GM19397 (cell line): ENCODE measurements at regions not wholly inside any gene's neighbourhood (a gene's known extent, or its start where the extent isn't known, plus 50 kb on each side); places are given as distances from the start of the nearest gene placed in this dataset.
"Not testable (repeated sequence)": the region's sequence is repeated elsewhere in the genome, so short reads cannot be mapped to it uniquely, and the experiment has no call there.

Experiments
- ATAC-seq: cut with Tn5 transposase; IDR thresholded peaks from one replicate; pipeline ENCODE4 v1.9.1; 2021; ENCODE audit warnings: mild to moderate bottlenecking, moderate library complexity; ENCODE audit not compliant: unreplicated experiment

DNA sequence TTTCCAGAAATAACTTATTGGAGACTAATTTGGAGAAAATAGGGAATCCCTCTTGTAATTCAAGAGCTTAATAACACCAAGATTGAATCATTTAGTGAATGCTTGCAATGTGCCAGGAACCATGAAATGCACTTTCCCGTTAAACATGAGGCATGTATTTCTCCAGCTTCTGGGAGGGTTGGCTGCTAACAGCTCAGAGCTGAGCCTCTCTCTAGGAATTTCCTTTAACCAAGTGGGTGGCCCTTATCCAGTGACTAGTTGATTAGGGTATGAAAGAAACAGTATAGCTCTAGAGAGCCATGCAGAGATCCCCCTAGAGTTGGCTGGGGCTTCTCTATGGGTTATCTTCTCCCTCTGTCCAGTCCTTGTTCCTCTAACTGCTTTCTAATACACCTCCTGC lies 356.4 kb upstream of the GOT2 start:
- ATAC-seq, result no peak

DNA sequence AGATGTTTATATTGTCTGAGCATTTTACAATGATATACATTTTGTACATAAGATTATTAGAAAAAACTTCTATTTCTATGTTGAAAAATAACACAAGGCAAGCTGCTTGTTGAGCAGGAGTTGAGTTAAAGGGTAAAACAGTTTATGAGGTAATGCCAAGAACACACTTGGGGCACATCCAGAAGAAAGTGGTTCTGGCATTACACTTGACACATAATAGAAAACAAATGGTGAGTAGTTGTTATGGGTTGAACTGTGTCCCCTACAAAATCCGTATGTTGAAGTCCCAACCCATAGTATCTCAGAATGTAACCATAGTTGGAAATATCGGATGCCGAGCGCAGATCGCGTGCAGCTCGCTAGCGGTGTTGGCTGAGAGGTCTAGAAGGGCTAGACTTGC lies 354.3 kb upstream of the GOT2 start:
- no peak for ATAC-seq

DNA sequence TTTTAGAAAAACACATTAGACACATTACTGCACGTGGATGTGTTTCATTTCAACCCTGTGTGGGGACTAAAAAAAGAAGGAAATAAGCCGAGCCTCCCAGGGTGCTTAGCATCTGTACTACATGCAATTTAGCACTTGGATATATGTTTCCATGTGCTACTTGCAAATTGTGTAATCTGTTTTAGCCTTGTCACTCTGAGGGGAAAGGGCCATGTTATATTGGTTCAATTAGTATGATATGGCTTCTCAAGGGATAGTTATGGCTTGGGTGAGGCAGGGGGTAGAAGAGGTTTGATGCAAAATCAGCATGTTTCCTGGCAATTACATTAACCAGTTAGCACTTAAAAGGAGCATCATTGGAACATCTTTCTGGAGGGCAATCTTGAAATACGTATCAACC lies 353.5 kb upstream of the GOT2 start:
- ATAC-seq, result no peak

DNA sequence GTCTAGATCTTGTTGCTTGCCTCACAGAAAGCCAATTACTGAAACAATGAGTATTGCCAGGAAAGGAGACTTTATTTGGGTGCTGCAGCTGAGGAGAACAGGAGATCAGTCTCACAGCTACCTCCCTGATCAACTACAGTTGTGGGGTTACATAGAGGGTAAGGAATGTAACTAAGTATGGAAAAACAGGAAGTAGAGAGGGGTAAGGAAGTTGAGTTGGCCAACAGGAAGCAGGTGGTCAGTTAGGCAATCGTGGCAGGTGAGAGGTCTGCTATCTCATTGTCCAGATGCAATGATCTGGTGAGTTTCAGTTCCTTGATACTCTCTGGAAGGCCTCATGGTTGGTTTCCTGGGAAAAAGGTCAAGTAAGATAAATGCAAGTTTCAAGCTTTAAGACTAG lies 333.1 kb upstream of the GOT2 start:
- ATAC-seq, result no peak

DNA sequence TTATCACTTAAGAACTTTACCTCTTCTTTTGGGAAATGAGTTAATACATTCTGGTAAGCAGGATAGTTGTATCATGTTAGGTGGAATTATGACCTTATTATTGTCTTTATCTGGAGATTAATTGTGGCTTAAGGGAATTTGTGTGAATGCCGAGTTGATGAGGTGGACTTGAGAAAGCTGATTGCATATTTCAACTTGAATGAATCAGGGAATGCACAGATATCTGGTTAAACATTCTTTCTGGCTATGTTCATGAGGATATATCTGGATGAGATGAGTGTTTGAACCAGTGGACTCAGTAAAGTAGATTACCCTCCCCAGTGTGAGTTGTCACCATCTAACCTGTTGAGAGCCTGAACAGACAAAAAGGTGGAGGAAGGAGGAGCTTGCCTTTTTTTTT lies 326.1 kb upstream of the GOT2 start:
- no peak for ATAC-seq

DNA sequence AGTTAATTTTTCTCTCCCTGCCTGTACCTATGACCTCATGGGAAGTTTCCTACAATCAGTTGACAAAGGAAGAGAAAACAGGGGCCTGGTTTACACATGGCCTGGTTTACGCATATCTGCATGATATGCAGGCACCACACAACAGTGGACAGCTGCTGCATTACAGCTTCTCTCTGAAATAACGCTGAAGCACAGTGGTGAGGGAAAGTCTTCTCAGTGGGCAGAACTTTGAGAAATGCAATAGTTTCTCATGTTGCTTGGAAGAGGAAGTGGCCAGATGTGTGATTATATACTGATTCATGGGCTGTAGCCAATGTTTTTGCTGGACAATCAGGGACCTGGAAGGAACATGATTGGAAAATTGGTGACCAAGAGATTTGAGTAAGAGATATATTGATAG lies 324.1 kb upstream of the GOT2 start:
- no peak for ATAC-seq

DNA sequence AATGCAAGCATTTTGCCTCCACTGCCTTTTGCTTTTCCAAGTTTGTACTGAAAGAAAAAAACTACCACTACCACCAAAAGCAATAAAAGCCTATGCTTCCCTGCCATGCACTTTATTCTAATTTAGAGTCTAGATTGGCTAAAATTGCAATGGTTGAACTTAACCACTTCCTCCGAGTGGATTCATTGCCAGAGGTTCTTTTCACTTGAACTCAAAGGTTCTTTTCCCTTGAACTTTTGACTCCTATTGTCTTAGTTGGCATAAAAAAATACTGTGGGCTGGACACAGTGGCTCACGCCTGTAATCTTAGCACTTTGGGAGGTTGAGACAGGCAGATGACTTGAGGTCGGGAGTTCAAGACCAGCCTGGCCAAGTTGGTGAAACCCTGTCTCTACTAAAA lies 319.8 kb upstream of the GOT2 start:
- ATAC-seq, result no peak

DNA sequence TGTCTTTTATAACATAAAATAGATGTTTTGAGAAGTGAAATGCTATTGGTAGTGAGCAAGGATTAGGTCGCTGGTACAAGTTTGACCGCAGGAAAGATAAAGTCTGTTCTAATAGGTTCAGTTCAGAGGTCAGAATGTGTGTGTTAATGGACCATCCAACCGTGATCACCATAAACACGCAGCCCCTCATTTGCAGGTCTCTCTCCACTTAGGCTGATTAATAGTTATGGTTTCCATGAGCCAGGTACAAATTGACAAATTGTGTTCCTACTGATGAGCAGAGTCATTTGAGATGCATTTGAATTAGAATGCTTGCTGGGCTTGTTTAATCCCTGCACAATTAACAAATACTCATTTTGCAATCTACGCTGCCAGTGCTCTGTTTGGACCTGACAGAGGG lies 318.1 kb upstream of the GOT2 start:
- ATAC-seq, result no peak

DNA sequence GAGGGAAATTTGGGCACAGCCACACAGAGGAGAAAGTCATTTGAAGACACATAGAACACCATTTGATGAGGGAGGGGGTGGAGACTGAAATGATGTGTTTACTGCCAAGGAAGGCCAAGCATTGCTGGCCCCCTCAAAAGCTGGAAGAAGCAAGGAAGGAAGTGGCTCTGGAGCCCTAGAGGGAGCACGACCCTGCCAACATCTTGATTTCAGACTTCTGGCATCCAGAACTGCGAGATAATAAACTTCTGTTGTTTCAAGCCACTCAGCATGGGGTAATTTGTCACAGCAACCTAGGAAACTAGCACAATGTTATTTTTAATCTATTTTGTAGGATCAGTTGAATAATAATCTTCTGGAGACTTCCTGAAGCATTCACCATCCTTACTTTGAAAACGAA lies 314.8 kb upstream of the GOT2 start:
- no peak for ATAC-seq

DNA sequence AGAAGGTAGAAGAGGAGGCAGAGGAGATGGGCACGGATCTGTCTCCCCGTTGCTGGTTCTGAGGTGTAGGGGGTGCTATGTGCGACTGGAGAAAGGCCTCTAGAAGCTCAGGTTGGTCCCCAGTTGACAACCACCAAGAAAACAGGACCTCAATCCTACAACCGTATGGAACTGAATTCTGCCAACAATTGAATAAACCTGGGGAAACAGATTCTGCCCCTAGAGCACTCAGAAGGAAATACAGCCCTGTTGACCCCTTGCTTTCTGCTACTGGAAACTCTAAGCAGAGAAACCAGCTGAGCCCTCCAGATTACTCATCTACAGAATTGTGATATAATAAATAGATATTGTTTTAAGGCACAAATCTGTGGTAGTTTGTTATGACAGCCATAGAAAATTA lies 313.0 kb upstream of the GOT2 start:
- no peak for ATAC-seq

DNA sequence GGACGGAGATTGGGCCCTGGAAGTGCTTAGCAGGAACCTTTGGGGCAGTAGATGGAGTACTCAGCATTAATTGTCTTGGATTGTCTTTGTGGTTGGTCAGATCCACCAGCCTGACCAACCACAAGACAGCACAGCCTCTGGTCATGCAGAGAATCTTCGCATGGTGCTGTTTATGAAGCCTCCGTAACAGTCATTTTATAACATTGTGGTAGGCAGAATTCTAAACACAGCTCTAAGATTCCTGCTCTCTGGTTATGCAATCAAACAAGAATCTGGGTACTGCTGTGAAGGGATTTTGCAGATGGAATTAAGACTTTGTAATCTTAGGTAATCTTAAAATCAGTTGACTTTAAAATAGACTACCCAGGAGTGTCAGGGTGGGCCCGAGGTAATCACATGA lies 312.2 kb upstream of the GOT2 start:
- ATAC-seq, result no peak

DNA sequence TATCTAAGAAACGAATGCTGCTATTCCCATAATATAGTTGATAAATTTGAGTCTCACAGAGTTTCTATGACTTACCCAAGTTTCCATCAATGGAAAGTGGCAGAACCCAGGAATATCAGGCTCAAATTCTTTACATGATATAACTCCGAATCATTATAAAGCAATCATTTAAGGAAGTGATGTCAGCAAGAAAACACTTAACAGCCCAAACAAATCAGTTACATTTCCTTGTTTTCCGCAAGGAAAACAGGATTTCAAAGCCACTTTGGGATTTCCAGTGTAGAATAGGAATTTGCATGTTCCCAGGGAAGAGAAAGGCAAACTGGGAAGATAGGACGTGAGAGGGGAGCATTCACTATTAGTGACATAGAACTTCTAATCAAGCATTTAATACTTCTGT lies 311.4 kb upstream of the GOT2 start:
- ATAC-seq, result no peak

DNA sequence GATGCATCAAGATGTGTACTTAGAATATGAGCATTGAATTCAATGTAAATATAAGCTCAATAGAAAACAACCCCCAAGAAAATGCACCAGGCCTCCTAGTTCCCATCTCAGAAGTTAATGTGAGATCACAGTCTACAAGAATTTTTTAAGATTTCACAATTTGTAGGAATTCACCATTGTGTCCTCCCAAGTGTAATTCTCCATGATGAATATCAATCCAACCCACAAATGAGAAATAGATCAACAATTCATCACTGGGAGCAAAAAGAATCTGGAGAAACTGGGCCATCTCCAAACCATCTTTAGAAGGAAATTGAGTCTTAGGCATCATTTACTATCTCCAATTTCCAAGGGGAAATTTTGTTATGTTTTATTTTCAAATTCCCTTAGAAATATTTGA lies 310.5 kb upstream of the GOT2 start:
- no peak for ATAC-seq

DNA sequence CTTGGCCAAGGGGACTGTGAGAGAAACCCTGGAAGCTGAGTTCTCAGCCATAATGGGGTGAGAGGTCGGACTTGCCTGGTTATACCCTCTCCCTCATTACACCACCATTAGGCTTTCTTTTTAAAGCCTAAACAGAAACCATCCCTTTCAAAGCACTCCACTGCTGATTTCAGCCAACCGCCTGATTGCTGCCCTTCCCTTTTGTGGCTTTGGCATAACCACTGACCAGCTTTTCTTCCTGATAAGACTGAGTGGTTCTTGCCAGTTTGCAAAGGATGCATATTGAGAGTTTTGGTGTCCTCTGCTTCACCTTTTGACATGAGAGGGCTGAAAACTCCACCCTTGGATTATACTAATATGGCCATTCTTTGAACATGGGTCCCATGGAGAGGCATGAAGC lies 308.2 kb upstream of the GOT2 start:
- no peak for ATAC-seq

DNA sequence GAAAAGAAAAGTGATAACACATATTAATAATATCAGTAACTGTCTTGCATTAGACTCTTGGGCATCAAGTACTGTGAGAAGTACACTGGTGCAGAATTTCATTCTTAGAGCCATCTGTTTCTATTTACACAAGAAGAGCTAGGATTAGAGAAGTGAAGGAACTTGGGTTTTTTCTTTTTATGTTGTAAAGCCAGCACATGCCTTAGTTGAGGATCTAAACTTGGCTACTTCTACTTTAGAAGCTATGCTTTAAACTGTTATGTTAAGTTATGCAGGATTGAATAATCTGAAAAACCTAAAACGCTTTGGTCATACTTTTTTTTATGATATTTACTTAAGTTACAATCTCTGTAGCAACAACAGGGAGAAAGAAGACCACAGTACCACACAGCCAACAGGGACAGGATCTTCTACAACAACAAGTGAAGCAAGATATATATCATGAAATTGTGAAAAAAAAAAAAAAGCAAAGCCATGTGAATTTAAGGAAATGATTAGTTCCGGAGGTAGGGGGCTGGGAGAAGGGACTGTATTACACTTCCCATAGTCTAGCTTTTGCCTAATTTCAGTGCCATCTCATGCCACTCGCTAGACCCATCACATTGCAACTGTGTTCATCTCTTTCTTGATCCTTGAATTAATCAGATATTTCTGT lies 305.1 kb upstream of the GOT2 start:
- no peak for ATAC-seq

DNA sequence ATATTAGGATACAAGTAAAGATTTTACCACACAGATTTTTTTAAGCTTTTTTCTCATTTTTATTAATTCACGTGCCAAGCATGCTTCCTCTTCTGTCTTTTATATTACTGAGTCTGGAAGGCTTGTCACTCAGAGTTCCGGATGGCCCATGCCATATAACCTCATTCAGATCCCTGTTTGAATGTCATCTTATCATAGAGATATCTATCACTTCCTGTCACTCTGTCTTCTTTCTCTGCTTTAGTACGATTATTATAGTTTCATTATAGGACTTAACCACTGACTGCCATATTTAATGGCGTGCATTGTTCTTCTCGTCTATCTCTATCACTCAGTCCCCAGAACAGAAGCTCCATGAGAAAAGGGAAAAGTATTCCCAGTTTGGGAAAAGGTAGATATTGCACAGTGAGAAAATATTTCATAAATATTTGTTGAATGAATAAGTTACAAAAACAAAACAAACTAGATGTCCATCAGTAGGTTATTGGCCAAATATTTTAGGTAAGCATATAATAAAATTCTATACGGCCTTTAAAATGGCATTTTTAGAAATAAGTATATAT lies 296.9 kb upstream of the GOT2 start:
- no peak for ATAC-seq

DNA sequence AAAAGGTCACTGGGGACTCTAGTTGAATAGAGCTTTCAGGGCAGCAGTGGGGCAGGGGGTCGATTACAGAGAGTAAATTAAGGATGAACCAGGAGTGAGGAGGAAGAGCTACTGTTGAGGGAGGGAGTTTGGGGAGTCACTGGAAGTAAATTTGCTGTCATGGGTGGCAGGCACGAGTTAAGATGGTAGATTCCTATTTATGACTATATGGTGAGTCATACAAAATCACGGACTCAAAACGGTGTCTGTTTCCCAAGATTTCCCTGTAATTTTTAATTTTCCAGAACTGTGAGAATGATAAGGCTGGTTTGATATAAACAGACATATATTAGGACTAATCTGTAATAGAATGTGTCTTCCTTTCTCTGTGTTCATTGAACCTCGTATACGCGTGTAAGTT lies 287.6 kb upstream of the GOT2 start:
- no peak for ATAC-seq

DNA sequence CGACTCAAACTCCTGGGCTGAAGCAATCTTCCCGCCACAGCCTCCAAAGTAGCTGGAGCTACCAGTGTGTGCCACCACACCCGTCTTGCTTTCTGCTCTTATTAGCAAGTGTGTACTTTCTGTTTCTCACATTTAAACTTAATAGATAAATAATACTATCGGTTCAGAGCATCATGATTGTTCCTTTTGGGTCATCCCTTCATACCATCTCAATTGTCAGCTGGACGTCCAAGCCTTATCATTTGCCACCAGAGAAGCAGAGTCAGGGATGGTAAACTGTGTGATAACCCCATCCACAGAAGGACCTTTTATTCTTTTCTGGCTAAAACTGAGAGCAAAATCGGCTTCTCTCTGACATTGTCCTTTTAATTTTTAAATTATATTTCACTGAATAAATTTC lies 279.8 kb upstream of the GOT2 start:
- ATAC-seq, result no peak

DNA sequence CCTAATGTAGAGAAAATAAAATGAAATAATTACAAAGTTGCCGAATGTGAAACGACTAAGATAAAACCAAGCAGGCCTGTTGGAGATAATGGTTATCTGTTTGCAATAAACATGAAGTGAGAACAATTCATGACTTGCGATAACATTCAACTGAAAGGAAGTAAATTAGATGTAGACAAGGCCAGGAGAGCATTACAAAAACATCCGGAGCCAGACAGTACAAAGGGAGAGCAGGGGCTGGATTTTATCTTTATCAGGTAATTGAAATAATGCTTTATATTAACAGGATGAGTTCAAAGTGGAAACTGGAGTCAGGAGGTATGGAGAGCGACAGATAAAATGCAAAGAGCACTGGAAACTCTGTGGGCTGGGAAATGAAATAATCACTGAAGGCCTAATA lies 265.6 kb upstream of the GOT2 start:
- ATAC-seq, result no peak

DNA sequence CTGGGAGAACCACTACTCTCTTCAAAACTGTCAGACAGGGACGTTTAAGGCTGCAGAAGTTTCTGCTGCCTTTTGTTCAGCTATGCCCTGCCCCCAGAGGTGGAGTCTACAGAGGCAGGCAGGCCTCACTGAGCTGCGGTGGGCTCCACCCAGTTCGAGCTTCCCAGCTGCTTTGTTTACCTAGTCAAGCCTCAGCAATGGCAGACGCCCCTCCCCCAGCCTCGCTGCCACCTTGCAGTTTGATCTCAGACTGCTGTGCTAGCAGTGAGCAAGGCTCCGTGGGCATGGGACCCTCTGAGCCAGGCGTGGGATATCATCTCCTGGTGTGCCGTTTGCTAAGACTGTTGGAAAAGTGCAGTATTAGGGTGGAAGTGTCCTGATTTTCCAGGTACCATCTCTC lies 258.6 kb upstream of the GOT2 start:
- not testable (repeated sequence) for ATAC-seq

DNA sequence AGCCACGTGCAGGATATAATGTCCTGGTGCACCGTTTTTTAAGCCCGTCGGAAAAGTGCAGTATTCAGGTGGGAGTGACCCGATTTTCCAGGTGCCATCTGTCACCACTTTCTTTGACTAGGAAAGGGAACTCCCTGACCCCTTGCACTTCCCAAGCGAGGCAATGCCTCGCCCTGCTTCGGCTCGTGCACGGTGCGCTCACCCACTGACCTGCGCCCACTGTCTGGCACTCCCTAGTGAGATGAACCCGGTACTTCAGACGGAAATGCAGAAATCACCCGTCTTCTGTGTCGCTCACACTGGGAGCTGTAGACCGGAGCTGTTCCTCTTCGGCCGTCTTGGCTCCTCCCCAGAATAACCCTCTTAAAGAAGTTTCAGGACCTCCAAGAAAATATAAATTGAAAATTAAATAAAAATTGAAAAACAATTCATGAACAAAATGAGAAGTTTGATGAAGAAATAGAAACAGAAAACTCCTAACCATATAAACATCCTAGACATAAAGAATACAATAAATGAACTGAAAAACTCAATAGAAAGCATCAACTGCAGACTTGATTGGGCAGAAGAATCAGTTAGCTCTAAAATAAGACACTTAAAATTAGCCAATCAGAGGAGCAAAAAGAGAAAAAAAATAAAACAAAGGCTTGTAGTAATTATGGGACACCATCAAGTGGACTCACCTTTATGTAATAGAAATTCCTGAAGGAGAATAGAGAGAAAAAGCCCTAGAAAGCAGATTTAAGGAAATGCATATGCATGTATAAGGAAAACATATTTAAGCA lies 249.3 kb upstream of the GOT2 start:
- ATAC-seq, result not testable (repeated sequence)

DNA sequence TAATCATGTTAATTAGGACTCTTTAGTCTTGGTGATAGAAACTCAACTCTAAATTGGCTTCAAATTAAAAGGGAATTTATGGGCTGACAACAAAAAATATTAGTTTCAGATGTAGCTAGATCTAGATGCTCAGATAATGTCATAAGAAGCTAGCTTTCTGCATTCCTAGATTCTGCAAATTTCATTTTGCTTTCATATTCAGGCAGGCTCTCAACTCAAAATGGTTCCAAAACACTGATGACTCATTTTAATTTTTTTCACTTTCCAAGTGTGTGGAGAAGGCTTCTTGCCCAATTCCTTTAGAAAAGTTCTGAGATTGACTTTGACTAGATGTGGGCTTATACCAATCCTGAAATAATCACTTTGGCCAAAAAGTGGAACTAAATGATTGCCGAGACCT lies 236.7 kb upstream of the GOT2 start:
- peak; percentile 48 for ATAC-seq

DNA sequence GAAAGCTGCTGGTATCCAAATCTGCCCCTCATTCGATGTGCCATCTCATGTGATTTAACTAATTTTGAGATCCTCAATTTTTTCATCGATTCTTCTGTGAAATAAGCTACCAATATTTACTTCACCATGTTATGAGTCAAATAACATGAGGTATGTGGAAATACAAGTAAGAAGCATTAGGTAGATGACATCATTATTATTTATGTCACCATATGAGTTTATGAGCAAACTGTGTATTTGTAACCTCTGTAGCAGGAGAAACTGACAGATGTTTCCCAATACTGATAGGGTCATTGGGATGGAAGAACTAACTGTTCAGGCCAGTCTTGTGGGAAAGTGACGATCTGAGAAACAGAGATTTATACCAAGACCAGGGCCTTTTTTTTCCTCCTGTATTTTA lies 229.4 kb upstream of the GOT2 start:
- no peak for ATAC-seq
